ENCODE measurements at regions not wholly inside any gene's neighbourhood (a gene's known extent, or its start where the extent isn't known, plus 50 kb on each side); places are given as distances from the start of the nearest gene placed in this dataset.

- DNase-seq (ENCODE audit: low read depth) = no peak
Measured at GRCh38 chr13:44274771-44275205, 98.8 kb upstream of the SERP2 start.

- DNase-seq (ENCODE audit: low read depth) = no peak
Measured at GRCh38 chr13:44275381-44275780, 98.2 kb upstream of the SERP2 start.

DNA sequence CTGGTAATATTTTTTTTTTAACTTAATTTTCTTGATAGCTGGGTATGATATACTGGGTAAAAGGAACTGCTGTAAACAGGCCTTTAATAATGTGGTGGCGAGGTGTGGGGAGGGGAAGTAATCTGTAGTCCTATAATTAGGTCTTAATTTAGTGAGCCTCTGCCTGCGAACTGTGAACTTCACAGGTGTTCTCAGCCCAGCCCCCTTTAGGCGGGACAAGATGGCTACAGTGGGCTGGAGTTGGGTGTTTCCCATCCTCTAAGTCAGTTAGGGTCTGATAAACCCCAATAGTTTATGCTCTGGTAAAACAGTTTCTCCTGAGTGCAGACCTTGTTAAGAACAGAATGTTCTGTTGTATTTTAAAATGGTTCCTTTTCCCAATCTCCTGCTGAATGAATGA lies 97.6 kb upstream of the SERP2 start:
- DNase-seq (ENCODE audit: low read depth) = no peak

DNA sequence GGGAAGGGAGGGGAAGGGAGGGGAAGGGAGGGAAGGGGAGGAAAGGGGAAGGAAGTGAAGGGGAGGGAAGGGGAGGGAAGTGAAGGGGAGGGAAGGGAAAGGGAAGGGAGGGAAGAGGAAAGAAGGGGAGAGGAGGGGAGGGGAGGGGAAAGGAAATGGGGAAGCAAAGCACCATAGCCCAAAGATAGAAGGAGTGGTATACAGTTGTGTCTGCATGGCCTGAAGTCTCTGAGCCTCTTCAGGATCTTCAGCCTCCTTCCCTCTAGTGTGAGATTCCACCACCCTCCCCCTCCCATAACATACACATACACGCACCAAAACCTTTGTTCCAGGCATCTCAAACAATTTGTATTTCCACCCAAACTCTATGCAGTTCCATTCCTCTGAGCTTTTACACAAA lies 96.2 kb upstream of the SERP2 start:
- no peak for DNase-seq (ENCODE audit: low read depth)

GRCh38 chr13:44278166-44278565 lies 95.5 kb upstream of the SERP2 start:
- no peak for DNase-seq (ENCODE audit: low read depth)

DNA sequence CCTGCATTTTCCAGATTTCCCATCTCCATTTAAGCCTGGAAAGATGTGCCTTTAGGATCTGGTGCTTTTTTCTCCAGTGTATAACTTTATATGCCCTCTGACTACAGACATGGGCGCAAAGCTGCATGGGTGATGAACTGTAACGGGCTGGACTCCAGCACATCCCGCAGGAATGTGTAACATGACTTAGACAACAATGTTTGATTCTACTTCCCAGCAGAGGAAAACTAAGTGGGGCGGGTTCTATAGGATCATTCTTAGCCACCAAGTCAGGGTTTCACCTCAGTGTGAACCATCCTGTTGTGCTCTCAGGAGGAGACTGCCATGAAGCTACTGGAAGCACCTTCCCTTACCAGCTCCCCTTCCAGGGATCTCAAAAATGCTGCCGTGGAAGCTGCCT lies 93.2 kb upstream of the SERP2 start:
- DNase-seq (ENCODE audit: low read depth) = peak; percentile 68

GRCh38 chr13:44281252-44282000 lies 92.2 kb upstream of the SERP2 start:
- DNase-seq (ENCODE audit: low read depth) = no peak

GRCh38 chr13:44283600-44283999 lies 90.0 kb upstream of the SERP2 start:
- no peak for DNase-seq (ENCODE audit: low read depth)

DNA sequence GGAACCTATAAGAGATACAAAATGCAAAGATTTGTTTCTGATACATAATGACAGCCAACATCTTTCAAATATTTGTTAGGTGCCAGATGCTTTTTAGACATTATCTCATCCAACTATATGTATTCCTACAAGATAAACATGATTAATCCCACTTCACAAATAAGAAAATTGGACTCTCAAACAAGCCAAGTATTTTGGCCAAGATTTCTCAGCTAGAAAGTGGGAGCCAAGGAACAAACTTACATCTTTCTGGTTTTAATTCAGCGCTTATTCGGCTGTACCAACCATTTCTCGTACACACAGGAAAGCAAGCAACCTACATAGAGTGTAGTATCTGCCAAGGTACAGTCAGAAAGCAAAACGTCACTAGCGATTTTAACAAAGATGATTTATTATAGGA lies 85.7 kb upstream of the SERP2 start:
- DNase-seq (ENCODE audit: low read depth) = no peak

DNA sequence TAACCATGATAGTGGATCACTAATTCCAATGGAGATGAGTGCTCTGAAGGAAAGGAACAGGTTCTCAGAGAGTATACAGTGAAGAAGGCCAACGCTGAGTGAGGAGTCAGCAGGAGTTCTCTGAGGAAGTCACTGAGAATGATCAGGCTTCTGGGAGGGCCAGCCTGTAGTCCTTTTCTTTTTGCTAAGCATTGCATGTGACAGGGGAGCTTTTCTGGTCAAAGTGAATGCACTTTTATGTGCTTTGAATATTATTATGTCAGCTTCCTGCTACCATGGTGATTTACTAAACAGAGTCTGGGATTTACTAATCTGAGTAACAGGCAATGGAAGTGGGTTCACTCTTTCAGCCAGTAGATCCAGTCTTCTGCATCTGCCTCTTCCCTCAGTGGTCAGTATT lies 81.1 kb upstream of the SERP2 start:
- no peak for DNase-seq (ENCODE audit: low read depth)

GRCh38 chr13:44293374-44293773 lies 80.2 kb upstream of the SERP2 start:
- no peak for DNase-seq (ENCODE audit: low read depth)

DNA sequence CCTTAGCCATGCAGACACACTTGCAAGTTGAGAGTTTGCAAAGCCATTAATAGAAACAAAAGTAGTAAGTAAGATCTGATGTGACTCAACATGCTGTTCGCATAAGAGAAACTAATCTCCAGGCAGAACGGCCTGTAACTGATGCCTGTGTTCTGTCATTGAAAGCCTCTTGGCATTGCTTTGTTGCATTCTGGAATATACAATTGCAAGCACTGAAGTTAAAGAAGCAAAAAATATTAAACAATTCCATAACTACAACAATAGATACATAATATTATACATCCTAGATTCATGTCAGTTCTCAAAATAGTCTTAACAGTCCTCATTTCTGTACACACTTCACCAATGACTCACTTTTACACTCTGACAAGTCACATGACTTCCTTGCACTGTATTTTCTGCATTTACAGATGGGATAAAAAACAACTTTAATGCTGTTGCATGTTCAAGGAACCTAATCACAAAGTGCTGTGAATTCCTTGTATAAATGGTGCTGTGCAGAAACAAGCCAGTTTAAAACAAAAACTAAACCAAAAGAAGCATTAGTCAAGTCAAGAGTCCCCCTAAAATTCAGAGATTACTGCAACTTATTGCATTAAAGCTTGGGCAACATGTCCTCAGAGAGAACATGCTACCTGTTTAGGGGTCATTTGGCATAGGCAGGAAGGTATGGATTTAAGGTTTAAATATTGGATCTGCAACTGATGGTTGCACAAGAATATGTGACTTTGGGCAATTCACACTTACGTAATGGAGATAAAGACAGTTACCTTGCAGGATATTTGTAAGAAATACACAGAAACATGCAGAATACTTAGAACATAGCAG lies 79.5 kb upstream of the SERP2 start:
- no peak for DNase-seq (ENCODE audit: low read depth)

- DNase-seq (ENCODE audit: low read depth) = no peak
Measured at GRCh38 chr13:44294876-44295275, 78.7 kb upstream of the SERP2 start.

- DNase-seq (ENCODE audit: low read depth) = no peak
Measured at GRCh38 chr13:44296856-44297255, 76.8 kb upstream of the SERP2 start.

DNA sequence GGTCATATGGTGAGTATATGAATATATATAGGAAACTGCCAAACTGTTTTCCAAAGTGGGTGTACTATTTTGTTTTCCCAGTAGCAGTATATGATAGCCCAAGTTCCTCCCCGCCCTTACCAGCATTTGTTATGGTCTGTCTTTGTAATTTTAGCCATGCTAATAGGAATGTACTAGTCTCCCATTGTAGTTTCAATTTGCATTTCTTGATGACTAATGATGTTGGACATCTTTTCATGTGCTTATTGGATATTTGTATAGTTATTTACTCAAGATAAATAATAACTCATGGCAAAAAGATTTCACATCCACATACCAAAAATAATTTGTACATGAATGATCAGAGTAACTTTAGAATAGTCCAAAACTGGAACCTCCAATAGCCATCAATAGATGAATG lies 75.3 kb upstream of the SERP2 start:
- no peak for DNase-seq (ENCODE audit: low read depth)

DNA sequence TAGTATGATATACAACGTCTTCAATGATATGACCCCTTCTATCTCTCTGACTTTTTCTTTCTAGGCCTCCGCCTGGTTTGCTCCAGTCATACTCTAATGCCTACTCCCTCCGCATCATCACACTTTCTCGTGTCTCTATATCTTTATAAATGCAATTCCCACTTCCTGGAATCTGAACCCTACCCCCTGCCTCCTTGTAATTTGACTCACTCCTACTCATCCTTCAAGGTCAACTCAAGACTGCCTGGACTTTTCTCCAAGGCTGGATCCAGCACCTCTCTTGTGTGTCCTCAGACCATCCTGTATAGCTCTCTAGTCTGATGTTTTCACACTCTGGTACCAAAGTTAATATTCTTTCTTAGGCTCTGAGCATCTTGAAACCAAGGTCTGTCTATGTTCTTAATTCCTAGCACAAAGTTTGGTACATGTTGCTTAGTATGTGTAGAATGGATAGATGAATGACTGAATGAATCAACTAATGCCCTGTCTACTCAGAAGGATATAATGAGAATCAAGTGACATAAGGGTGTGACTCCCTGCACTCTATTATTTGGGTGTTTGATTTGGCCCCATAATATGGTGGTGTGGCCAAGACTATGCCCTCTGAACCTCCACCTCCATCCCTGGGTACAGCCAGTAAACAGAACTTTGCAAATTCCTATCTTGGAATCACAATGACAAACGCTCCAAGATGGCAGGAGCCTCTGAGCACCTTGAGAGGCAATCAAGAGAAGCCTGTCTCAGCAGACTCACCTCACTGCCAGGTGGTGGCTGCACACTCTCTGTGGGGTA lies 74.3 kb upstream of the SERP2 start:
- DNase-seq (ENCODE audit: low read depth) = no peak

- peak; percentile 87 for DNase-seq (ENCODE audit: low read depth)
Measured at GRCh38 chr13:44300895-44301638, 72.6 kb upstream of the SERP2 start.

GRCh38 chr13:44301639-44302015 lies 72.0 kb upstream of the SERP2 start:
- DNase-seq (ENCODE audit: low read depth) = no peak

DNA sequence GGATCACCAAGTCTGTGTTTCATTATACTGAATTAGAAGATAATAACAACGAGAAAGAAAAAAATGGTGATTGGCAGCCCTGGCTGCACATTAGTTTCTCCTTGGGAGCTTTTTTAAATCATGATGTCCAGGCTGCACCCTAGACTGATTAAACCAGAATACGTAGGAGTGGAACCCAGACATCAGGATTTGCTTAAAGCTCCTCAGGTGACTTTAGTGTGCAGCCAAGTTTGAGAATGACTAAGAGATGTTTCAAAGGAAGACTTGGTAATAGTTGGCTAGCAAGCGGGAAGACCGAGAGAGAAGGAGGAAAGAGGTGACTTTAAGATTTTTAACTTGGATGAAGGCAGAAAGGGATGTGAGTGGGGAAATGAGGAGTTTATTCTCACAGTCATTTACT lies 71.4 kb upstream of the SERP2 start:
- no peak for DNase-seq (ENCODE audit: low read depth)

GRCh38 chr13:44302940-44303575 lies 70.6 kb upstream of the SERP2 start:
- peak; percentile 50 for DNase-seq (ENCODE audit: low read depth)

GRCh38 chr13:44303681-44304432 lies 69.8 kb upstream of the SERP2 start:
- DNase-seq (ENCODE audit: low read depth) = no peak

Data from Daoy (cell line).